GM12878 (cell line): ENCODE measurements at regions not wholly inside any gene's neighbourhood (a gene's known extent, or its start where the extent isn't known, plus 50 kb on each side); places are given as distances from the start of the nearest gene placed in this dataset.

Experiments used
- ATAC-seq: fragments of 200-7000 bp; cut with Tn5 transposase; 3 replicates; pipeline ENCODE4 v1.9.1; 2020; ENCODE audit warnings: mild to moderate bottlenecking, moderate library complexity
- BruUV-seq: library from RNA; stranded (reverse); fragments of 400-500 nt; replicated peaks from 2 replicates; lab custom pipeline; 2021; lab: Mats Ljungman, UMichigan
- CTCF ChIA-PET: fragments of 300-600 bp; sonication (Branson Sonifier 250); formaldehyde crosslinking; extraction: SDS; loops from one replicate; lab custom pipeline; 2021; ENCODE audit warnings: inconsistent platforms; lab: Yijun Ruan, JAX
- POLR2A ChIA-PET: fragments of 350-600 bp; formaldehyde crosslinking; extraction: SDS; loops from one replicate; lab custom pipeline; 2021; ENCODE audit warnings: inconsistent platforms; lab: Charles Lee
- RAD21 ChIA-PET: fragments of 300-600 bp; sonication (Branson Sonifier 250); formaldehyde crosslinking; loops from one replicate; lab custom pipeline; 2023; ENCODE audit warnings: antibody characterized with exemption; ENCODE audit not compliant: unreplicated experiment; lab: Charles Lee
- SMC1A ChIA-PET: fragments of 300-600 bp; sonication (Branson Sonifier 250); formaldehyde crosslinking; loops from one replicate; lab custom pipeline; 2023; ENCODE audit not compliant: unreplicated experiment, uncharacterized antibody; lab: Charles Lee
- DNase-seq: peaks from one replicate; pipeline ENCODE4 v3.0.0-alpha.2; 2011; ENCODE audit warnings: low read depth, low spot score
- FAIRE-seq: peaks from 3 replicates; lab custom pipeline; 2011; peaks lifted over from hg19 to GRCh38; lab: Jason Lieb, UNC
- H2AFZ ChIP-seq: 2 replicates; pipeline ENCODE4 v1.6.0; 2011; ENCODE audit warnings: low read depth, low read length, control low read depth; ENCODE audit not compliant: control insufficient read depth
- H3K27ac ChIP-seq: 2 replicates; pipeline ENCODE4 v1.5.1; 2011; ENCODE audit warnings: control low read depth; ENCODE audit not compliant: control insufficient read depth, insufficient read depth
- H3K27me3 ChIP-seq, 2 experiments: replicated peaks in 1 of 2; 2 replicates each; pipeline versions ENCODE4 v1.6.0 to v1.6.1; 2011; ENCODE audit warnings: low read length in 1 of 2; ENCODE audit not compliant: control insufficient read depth in 2 of 2, insufficient read depth in 2 of 2
- H3K36me3 ChIP-seq, 2 experiments: 2 replicates each; pipeline ENCODE4 v1.5.1; 2011; ENCODE audit warnings: low read length in 1 of 2; ENCODE audit not compliant: control insufficient read depth in 2 of 2, insufficient read depth in 2 of 2
- H3K4me1 ChIP-seq: 2 replicates; pipeline ENCODE4 v1.6.1; 2011; ENCODE audit warnings: mild to moderate bottlenecking, low read length, moderate library complexity, mixed read lengths; ENCODE audit not compliant: control insufficient read depth, insufficient read depth
- H3K4me2 ChIP-seq: 2 replicates; pipeline ENCODE4 v1.6.0; 2011; ENCODE audit warnings: control low read depth; ENCODE audit not compliant: control insufficient read depth, insufficient read depth
- H3K4me3 ChIP-seq: fragments of 200-600 bp; sonication (generic); 2 replicates; pipeline ENCODE4 v1.5.1; 2016
- H3K79me2 ChIP-seq: 2 replicates; pipeline ENCODE4 v1.6.0; 2011; ENCODE audit warnings: low read length; ENCODE audit not compliant: control insufficient read depth, insufficient read depth
- H3K9ac ChIP-seq: 2 replicates; pipeline ENCODE4 v1.8.0; 2011; ENCODE audit warnings: low read length, control low read depth, mixed read lengths; ENCODE audit not compliant: control insufficient read depth, insufficient read depth
- H3K9me3 ChIP-seq: replicated peaks from 3 replicates; pipeline ENCODE4 v1.5.1; 2011; ENCODE audit warnings: mild to moderate bottlenecking, low read length; ENCODE audit not compliant: control insufficient read depth, insufficient read depth
- H4K20me1 ChIP-seq: 2 replicates; pipeline ENCODE4 v1.6.0; 2011; ENCODE audit not compliant: control insufficient read depth, insufficient read depth
- BHLHE40 ChIP-seq, 2 experiments: fragments of 450-650 bp in 1 of 2; IDR thresholded peaks; 2 replicates each; pipeline ENCODE4 v1.6.1; 2011 to 2017; ENCODE audit warnings: low read depth in 2 of 2, borderline replicate concordance in 1 of 2, improper control_type of control experiment in 1 of 2, low read length in 1 of 2, mild to moderate bottlenecking in 1 of 2
- CEBPZ ChIP-seq: fragments of 150-350 bp; IDR thresholded peaks from 2 replicates; pipeline ENCODE4 v1.6.1; 2016; ENCODE audit warnings: low read depth, low read length
- EZH2 ChIP-seq: IDR thresholded peaks from 2 replicates; pipeline ENCODE4 v1.6.1; 2012; ENCODE audit warnings: low read depth, mild to moderate bottlenecking, control low read depth, inconsistent platforms, low read length, borderline replicate concordance; ENCODE audit not compliant: control insufficient read depth
- GABPA ChIP-seq: IDR thresholded peaks from 2 replicates; pipeline ENCODE4 v1.6.1; 2014; ENCODE audit warnings: antibody characterized with exemption, low read depth, mild to moderate bottlenecking, inconsistent platforms
- JUNB ChIP-seq: IDR thresholded peaks from 2 replicates; pipeline ENCODE4 v1.6.1; 2016; ENCODE audit warnings: antibody characterized with exemption, mild to moderate bottlenecking
- NFIC ChIP-seq: IDR thresholded peaks from 2 replicates; pipeline ENCODE4 v1.6.1; 2012; ENCODE audit warnings: low read depth, mild to moderate bottlenecking, inconsistent platforms, low read length, moderate library complexity
- NR2C1 ChIP-seq: fragments of 450-650 bp; IDR thresholded peaks from 2 replicates; pipeline ENCODE4 v1.6.1; 2017; ENCODE audit warnings: antibody characterized with exemption, mild to moderate bottlenecking, moderate library complexity
- RUNX3 ChIP-seq: IDR thresholded peaks from 2 replicates; pipeline ENCODE4 v1.6.1; 2012; ENCODE audit warnings: low read length, inconsistent platforms
- SP1 ChIP-seq: IDR thresholded peaks from one replicate; pipeline ENCODE4 v1.6.1; 2011; ENCODE audit warnings: low read depth, low read length
- ZNF592 ChIP-seq: fragments of 450-650 bp; IDR thresholded peaks from 2 replicates; pipeline ENCODE4 v1.6.1; 2017; ENCODE audit warnings: mild to moderate bottlenecking, moderate library complexity
- WGBS: methylation state at CpG from one replicate; pipeline ENCODE4 v1.1.6; 2016; ENCODE audit warnings: low lambda C conversion rate; ENCODE audit not compliant: insufficient replicate concordance, insufficient coverage; ENCODE audit errors: missing lambda C conversion rate; 5-methylcytosine and 5-hydroxymethylcytosine counted together
- in situ Hi-C: fragments of 300-500 bp; cut with MboI; formaldehyde crosslinking; loops from 9 replicates; pipeline ENCODE4 v1.14.3; 2018; ENCODE audit warnings: mixed read lengths
- intact Hi-C: fragments of 100-400 bp; cut with micrococcal nuclease; formaldehyde crosslinking; loops from one replicate; pipeline ENCODE4 v1.14.2; 2022; ENCODE audit not compliant: unreplicated experiment
- TF ChIP-seq, protein P1 (sequence below): fragments of 450-650 bp; formaldehyde crosslinking; IDR thresholded peaks from 2 replicates; pipeline ENCODE4 v1.5.0; 2022; ENCODE audit warnings: mild to moderate bottlenecking, missing genetic modification characterization

- TF ChIP-seq CEBPZ, result no peak
These were observed 583.8 kb upstream of the ARID1B start (continued) for GRCh38 chr6:156193381-156193780.

DNA sequence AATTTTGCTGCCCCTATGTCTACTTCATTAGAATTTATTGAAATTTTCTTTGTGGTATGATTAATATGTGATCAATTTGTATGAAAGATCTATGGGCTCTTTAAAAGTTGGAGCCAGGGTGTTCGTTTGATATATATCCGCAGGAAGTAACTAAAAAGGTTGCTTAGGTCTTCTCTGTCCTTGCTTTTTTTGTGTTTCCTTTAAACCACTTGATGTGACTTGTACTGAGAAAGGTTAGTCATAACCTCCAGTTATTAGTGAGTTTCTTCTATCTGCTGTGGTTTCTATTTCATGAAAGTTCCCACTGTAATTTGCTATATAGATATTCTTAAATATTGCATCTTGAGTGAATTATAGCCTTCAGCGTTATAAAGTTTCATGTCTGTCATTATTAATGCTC is 585.3 kb upstream of the ARID1B start:
- peak; percentile 57 for ATAC-seq
- TF ChIP-seq ZNF592, result no peak
- TF ChIP-seq JUNB, result peak; percentile 44; the same call in 1 of the 2 replicates
- no peak for TF ChIP-seq BHLHE40 (IDR thresholded peaks at IDR 0.05; ENCODE audit: borderline replicate concordance in 1 of 2, low read depth in 2 of 2, low read length in 1 of 2)
- no peak for TF ChIP-seq SP1
- peak; percentile 63 for TF ChIP-seq RUNX3
- no peak for TF ChIP-seq EZH2
- TF ChIP-seq GABPA, result peak; percentile 84
- TF ChIP-seq, protein P1, sequence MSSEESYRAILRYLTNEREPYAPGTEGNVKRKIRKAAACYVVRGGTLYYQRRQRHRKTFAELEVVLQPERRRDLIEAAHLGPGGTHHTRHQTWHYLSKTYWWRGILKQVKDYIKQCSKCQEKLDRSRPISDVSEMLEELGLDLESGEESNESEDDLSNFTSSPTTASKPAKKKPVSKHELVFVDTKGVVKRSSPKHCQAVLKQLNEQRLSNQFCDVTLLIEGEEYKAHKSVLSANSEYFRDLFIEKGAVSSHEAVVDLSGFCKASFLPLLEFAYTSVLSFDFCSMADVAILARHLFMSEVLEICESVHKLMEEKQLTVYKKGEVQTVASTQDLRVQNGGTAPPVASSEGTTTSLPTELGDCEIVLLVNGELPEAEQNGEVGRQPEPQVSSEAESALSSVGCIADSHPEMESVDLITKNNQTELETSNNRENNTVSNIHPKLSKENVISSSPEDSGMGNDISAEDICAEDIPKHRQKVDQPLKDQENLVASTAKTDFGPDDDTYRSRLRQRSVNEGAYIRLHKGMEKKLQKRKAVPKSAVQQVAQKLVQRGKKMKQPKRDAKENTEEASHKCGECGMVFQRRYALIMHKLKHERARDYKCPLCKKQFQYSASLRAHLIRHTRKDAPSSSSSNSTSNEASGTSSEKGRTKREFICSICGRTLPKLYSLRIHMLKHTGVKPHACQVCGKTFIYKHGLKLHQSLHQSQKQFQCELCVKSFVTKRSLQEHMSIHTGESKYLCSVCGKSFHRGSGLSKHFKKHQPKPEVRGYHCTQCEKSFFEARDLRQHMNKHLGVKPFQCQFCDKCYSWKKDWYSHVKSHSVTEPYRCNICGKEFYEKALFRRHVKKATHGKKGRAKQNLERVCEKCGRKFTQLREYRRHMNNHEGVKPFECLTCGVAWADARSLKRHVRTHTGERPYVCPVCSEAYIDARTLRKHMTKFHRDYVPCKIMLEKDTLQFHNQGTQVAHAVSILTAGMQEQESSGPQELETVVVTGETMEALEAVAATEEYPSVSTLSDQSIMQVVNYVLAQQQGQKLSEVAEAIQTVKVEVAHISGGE (CRISPR knock-in tag), result no peak
- no peak for TF ChIP-seq NFIC
- TF ChIP-seq NR2C1, result no peak

More for the DNA sequence above, 585.3 kb upstream of the ARID1B start:
- WGBS, result 0% methylated on average over 3 of the region's 3 CpGs
- no peak for FAIRE-seq
- Histone ChIP-seq H3K4me2 (no peak overlapping the region), H3K27me3 (no peaks in the 10 kb centered on the region), H3K79me2 (no peaks in the 10 kb centered on the region), H3K4me3 (no peak overlapping the region), H3K27ac (no peak overlapping the region), H4K20me1 (no peaks in the 10 kb centered on the region), H3K9me3 (no peaks in the 10 kb centered on the region), H2AFZ (no peak overlapping the region), H3K4me1 (no peaks in the 10 kb centered on the region), H3K9ac (no peak overlapping the region), H3K36me3 (no peaks in the 10 kb centered on the region)
- SMC1A ChIA-PET, result no interaction called here
- no peak for DNase-seq
- no TSS peak for BruUV-seq
- POLR2A ChIA-PET, result no interaction called here
- in situ Hi-C loops, result no loop called here
- CTCF ChIA-PET, result no interaction called here
- RAD21 ChIA-PET, result no interaction called here
- intact Hi-C loops, result no loop called here
